Prostate gland (tissue), 2 donors: ENCODE measurements at regions not wholly inside any gene's neighbourhood (a gene's known extent, or its start where the extent isn't known, plus 50 kb on each side); places are given as distances from the start of the nearest gene placed in this dataset.

ENCODE experiments used
- DNase-seq: peaks from one replicate; pipeline ENCODE4 v3.0.0-alpha.2; 2019; ENCODE audit warnings: low spot score
- H3K27ac ChIP-seq, 2 donors: fragments of 200-600 bp; sonication (generic); 2 replicates each; pipeline ENCODE4 v1.5.1; 2017 to 2019
- H3K27me3 ChIP-seq: fragments of 200-600 bp; sonication (generic); replicated peaks from 2 replicates; pipeline ENCODE4 v1.5.1; 2019; ENCODE audit not compliant: insufficient read depth
- H3K36me3 ChIP-seq, 2 donors: fragments of 200-600 bp; sonication (generic); 1 replicate in 1 of 2; 2 replicates in 1 of 2; pipeline versions ENCODE4 v1.5.1 to v1.8.1; 2017 to 2019
- H3K4me1 ChIP-seq: fragments of 200-600 bp; sonication (generic); replicated peaks from 2 replicates; pipeline ENCODE4 v1.5.1; 2019
- H3K4me3 ChIP-seq, 2 donors: fragments of 200-600 bp; sonication (generic); 2 replicates each; pipeline ENCODE4 v1.5.1; 2017 to 2019
- H3K9me3 ChIP-seq: fragments of 200-600 bp; sonication (generic); 2 replicates; pipeline ENCODE4 v1.5.1; 2017
- CTCF ChIP-seq, 4 experiments: fragments of 200-600 bp in 2 of 4; fragments of 450-650 bp in 2 of 4; sonication (generic) in 2 of 4; IDR thresholded peaks; 1 replicate in 3 of 4; 2 replicates in 1 of 4; pipeline ENCODE4 v1.5.1; 2016 to 2019; ENCODE audit warnings: antibody characterized with exemption in 4 of 4, mild to moderate bottlenecking in 2 of 4, moderate library complexity in 2 of 4
- POLR2A ChIP-seq: fragments of 450-650 bp; IDR thresholded peaks from one replicate; pipeline ENCODE4 v1.6.1; 2016; ENCODE audit warnings: antibody characterized with exemption, mild to moderate bottlenecking
- POLR2AphosphoS5 ChIP-seq: sonication (generic); formaldehyde crosslinking; IDR thresholded peaks from one replicate; pipeline ENCODE4 v1.6.1; 2017; ENCODE audit warnings: antibody characterized with exemption
- WGBS: methylation state at CpG from one replicate; pipeline ENCODE4 v1.1.5; 2018; 5-methylcytosine and 5-hydroxymethylcytosine counted together
- intact Hi-C: fragments of 100-400 bp; cut with DNase I; formaldehyde crosslinking; loops from one replicate; pipeline ENCODE4 v1.14.2; 2022

- Histone ChIP-seq H3K4me3 (no peak overlapping the region), H3K36me3 (no peaks in the 10 kb centered on the region), H3K9me3 (no peaks in the 10 kb centered on the region), H3K27me3 (no peaks in the 10 kb centered on the region), H3K27ac (no peak overlapping the region), H3K4me1 (no peaks in the 10 kb centered on the region)
- WGBS = 50% methylated on average over 1 of the region's 1 CpG
- TF ChIP-seq POLR2AphosphoS5 (no peak), POLR2A (no peak), CTCF (IDR thresholded peaks at IDR 0.05) (no peak)
- no peak for DNase-seq
- intact Hi-C loops = no loop called here
Measured at GRCh38 chr4:11037637-11038036, 353.1 kb upstream of the CLNK start.

GRCh38 chr4:11028334-11028733, 343.8 kb upstream of the CLNK start:
- H3K27ac ChIP-seq = no peak overlapping the region
- H3K4me3 ChIP-seq = no peak overlapping the region
- H3K27me3 ChIP-seq = no peaks in the 10 kb centered on the region
- intact Hi-C loops = no loop called here
- no peaks in the 10 kb centered on the region for H3K36me3 ChIP-seq
- no peaks in the 10 kb centered on the region for H3K9me3 ChIP-seq
- WGBS = 67% methylated on average over 3 of the region's 3 CpGs
- no peak for DNase-seq
- no peaks in the 10 kb centered on the region for H3K4me1 ChIP-seq
- no peak for TF ChIP-seq POLR2A
- no peak for TF ChIP-seq CTCF (IDR thresholded peaks at IDR 0.05)
- no peak for TF ChIP-seq POLR2AphosphoS5

- intact Hi-C loops = no loop called here
- Histone ChIP-seq H3K4me1 (no peaks in the 10 kb centered on the region), H3K9me3 (no peaks in the 10 kb centered on the region), H3K4me3 (no peak overlapping the region), H3K27me3 (no peaks in the 10 kb centered on the region), H3K27ac (no peak overlapping the region), H3K36me3 (no peaks in the 10 kb centered on the region)
- TF ChIP-seq POLR2AphosphoS5 (no peak), POLR2A (no peak), CTCF (IDR thresholded peaks at IDR 0.05) (no peak)
- no peak for DNase-seq
- 13% methylated on average over 3 of the region's 3 CpGs for WGBS
Measured at GRCh38 chr4:11021333-11021732, 336.8 kb upstream of the CLNK start.

- H3K4me3 ChIP-seq = no peak overlapping the region
- H3K27ac ChIP-seq = no peak overlapping the region
- TF ChIP-seq POLR2AphosphoS5 (no peak), POLR2A (no peak), CTCF (IDR thresholded peaks at IDR 0.05) (no peak)
- intact Hi-C loops = no loop called here
- WGBS = 74% methylated on average over 8 of the region's 8 CpGs
- H3K36me3 ChIP-seq = no peaks in the 10 kb centered on the region
- no peaks in the 10 kb centered on the region for H3K4me1 ChIP-seq
- no peak for DNase-seq
- H3K9me3 ChIP-seq = no peaks in the 10 kb centered on the region
- H3K27me3 ChIP-seq = no peaks in the 10 kb centered on the region
Measured at GRCh38 chr4:11019451-11020240, 335.1 kb upstream of the CLNK start.

GRCh38 chr4:11014199-11014598, 329.6 kb upstream of the CLNK start:
- TF ChIP-seq POLR2A (no peak), CTCF (IDR thresholded peaks at IDR 0.05) (no peak), POLR2AphosphoS5 (no peak)
- Histone ChIP-seq H3K27me3 (no peaks in the 10 kb centered on the region), H3K4me1 (no peaks in the 10 kb centered on the region), H3K4me3 (no peak overlapping the region), H3K9me3 (no peaks in the 10 kb centered on the region), H3K27ac (no peak overlapping the region), H3K36me3 (no peaks in the 10 kb centered on the region)
- intact Hi-C loops = no loop called here
- no peak for DNase-seq
